Neural progenitor cell (in vitro differentiated cells): ENCODE measurements at regions not wholly inside any gene's neighbourhood (a gene's known extent, or its start where the extent isn't known, plus 50 kb on each side); places are given as distances from the start of the nearest gene placed in this dataset.

Experiments used
- EZH2 ChIP-seq: fragments of 200-600 bp; sonication (generic); IDR thresholded peaks from 2 replicates; pipeline ENCODE4 v1.6.1; 2017; ENCODE audit warnings: antibody characterized with exemption, mild to moderate bottlenecking, moderate library complexity
- EZH2phosphoT487 ChIP-seq: fragments of 200-600 bp; sonication (generic); IDR thresholded peaks from 2 replicates; pipeline ENCODE4 v1.6.1; 2017; ENCODE audit warnings: antibody characterized with exemption
- TF ChIP-seq, protein P1 (sequence below): fragments of 200-600 bp; sonication (generic); IDR thresholded peaks from 2 replicates; pipeline ENCODE4 v1.5.1; 2017; ENCODE audit warnings: antibody characterized with exemption, mild to moderate bottlenecking

DNA sequence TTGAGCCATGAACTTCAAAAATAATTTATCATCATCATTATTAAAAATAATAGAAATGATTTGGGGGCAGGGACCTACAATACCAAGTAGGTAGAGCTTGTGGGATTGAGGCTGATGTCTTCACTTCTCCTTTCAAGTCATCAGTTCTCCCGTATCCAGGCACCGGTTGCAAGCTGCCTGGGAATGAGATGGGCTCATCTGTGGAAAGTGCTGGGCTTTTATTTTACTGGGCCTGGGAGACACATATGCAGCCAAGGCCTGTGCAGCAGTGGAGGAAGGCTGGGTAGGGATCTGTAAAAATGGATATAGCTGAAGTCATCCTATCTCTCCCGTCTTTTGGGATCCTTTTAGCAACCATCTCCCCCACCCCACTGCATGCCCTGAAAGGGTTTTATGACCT lies 284.1 kb upstream of the CLINT1 start:
- TF ChIP-seq, protein P1, sequence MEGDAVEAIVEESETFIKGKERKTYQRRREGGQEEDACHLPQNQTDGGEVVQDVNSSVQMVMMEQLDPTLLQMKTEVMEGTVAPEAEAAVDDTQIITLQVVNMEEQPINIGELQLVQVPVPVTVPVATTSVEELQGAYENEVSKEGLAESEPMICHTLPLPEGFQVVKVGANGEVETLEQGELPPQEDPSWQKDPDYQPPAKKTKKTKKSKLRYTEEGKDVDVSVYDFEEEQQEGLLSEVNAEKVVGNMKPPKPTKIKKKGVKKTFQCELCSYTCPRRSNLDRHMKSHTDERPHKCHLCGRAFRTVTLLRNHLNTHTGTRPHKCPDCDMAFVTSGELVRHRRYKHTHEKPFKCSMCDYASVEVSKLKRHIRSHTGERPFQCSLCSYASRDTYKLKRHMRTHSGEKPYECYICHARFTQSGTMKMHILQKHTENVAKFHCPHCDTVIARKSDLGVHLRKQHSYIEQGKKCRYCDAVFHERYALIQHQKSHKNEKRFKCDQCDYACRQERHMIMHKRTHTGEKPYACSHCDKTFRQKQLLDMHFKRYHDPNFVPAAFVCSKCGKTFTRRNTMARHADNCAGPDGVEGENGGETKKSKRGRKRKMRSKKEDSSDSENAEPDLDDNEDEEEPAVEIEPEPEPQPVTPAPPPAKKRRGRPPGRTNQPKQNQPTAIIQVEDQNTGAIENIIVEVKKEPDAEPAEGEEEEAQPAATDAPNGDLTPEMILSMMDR: no peak
- no peak for TF ChIP-seq EZH2phosphoT487
- no peak for TF ChIP-seq EZH2
